Mucosa of descending colon (tissue), 3 donors: ENCODE measurements at regions not wholly inside any gene's neighbourhood (a gene's known extent, or its start where the extent isn't known, plus 50 kb on each side); places are given as distances from the start of the nearest gene placed in this dataset.

Experiments used
- ATAC-seq: fragments of 200-7000 bp; cut with Tn5 transposase; one replicate; pipeline ENCODE4 v1.9.1; 2020; ENCODE audit warnings: mild to moderate bottlenecking, moderate library complexity
- DNase-seq, 3 donors: peaks; one replicate each; pipeline ENCODE4 v3.0.0-alpha.2; 2020
- H3K36me3 ChIP-seq: fragments of 200-600 bp; one replicate; pipeline ENCODE4 v1.8.0; 2021; ENCODE audit warnings: low read depth, mild to moderate bottlenecking
- H3K4me1 ChIP-seq: fragments of 200-600 bp; one replicate; pipeline ENCODE4 v1.8.0; 2021; ENCODE audit warnings: low read depth, mild to moderate bottlenecking
- H3K4me3 ChIP-seq: fragments of 200-600 bp; one replicate; pipeline ENCODE4 v1.8.0; 2021; ENCODE audit warnings: mild to moderate bottlenecking
- H3K9me3 ChIP-seq: fragments of 200-600 bp; one replicate; pipeline ENCODE4 v1.8.0; 2021; ENCODE audit warnings: mild to moderate bottlenecking
- intact Hi-C, 2 donors: fragments of 100-400 bp; cut with DNase I in 1 of 2; cut with micrococcal nuclease in 1 of 2; formaldehyde crosslinking; loops; one replicate each; pipeline versions ENCODE4 v1.11.0 to v1.11.1; 2022; cut with DNase I, micrococcal nuclease
- TF ChIP-seq, protein P1 (sequence below): fragments of 200-600 bp; IDR thresholded peaks from one replicate; pipeline ENCODE4 v1.8.0; 2022; ENCODE audit warnings: antibody characterized with exemption, mild to moderate bottlenecking
- donor health status: DM: no; HTN: no; CAD: no; lungs with moderate emphysema.
- donor health status: DM: no; HTN: no; CAD: no.
- donor health status: DM: no; HTN: yes; CAD: no.

- TF ChIP-seq, protein P1, sequence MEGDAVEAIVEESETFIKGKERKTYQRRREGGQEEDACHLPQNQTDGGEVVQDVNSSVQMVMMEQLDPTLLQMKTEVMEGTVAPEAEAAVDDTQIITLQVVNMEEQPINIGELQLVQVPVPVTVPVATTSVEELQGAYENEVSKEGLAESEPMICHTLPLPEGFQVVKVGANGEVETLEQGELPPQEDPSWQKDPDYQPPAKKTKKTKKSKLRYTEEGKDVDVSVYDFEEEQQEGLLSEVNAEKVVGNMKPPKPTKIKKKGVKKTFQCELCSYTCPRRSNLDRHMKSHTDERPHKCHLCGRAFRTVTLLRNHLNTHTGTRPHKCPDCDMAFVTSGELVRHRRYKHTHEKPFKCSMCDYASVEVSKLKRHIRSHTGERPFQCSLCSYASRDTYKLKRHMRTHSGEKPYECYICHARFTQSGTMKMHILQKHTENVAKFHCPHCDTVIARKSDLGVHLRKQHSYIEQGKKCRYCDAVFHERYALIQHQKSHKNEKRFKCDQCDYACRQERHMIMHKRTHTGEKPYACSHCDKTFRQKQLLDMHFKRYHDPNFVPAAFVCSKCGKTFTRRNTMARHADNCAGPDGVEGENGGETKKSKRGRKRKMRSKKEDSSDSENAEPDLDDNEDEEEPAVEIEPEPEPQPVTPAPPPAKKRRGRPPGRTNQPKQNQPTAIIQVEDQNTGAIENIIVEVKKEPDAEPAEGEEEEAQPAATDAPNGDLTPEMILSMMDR, result no peak
- intact Hi-C loops, result no loop called here
- H3K4me3 ChIP-seq, result no peak overlapping the region
- no peaks in the 10 kb centered on the region for H3K9me3 ChIP-seq
- DNase-seq, result no peak
- H3K4me1 ChIP-seq, result no peaks in the 10 kb centered on the region
- no peak for ATAC-seq
- no peaks in the 10 kb centered on the region for H3K36me3 ChIP-seq
Measured at GRCh38 chr4:185924458-185925044, 112.6 kb upstream of the SORBS2 start.

- H3K4me1 ChIP-seq, result no peaks in the 10 kb centered on the region
- intact Hi-C loops, result no loop called here
- TF ChIP-seq, protein P1, result no peak
- H3K9me3 ChIP-seq, result no peaks in the 10 kb centered on the region
- no peak overlapping the region for H3K4me3 ChIP-seq
- DNase-seq, result no peak
- no peak for ATAC-seq
- H3K36me3 ChIP-seq, result no peaks in the 10 kb centered on the region
Measured at GRCh38 chr4:185925910-185926360, 113.9 kb upstream of the SORBS2 start.

- H3K9me3 ChIP-seq, result no peaks in the 10 kb centered on the region
- H3K4me3 ChIP-seq, result no peak overlapping the region
- TF ChIP-seq, protein P1, result no peak
- no peak for ATAC-seq
- H3K36me3 ChIP-seq, result no peaks in the 10 kb centered on the region
- no peak for DNase-seq
- intact Hi-C loops, result no loop called here
- no peaks in the 10 kb centered on the region for H3K4me1 ChIP-seq
Measured at GRCh38 chr4:185931375-185931774, 119.4 kb upstream of the SORBS2 start.

DNA sequence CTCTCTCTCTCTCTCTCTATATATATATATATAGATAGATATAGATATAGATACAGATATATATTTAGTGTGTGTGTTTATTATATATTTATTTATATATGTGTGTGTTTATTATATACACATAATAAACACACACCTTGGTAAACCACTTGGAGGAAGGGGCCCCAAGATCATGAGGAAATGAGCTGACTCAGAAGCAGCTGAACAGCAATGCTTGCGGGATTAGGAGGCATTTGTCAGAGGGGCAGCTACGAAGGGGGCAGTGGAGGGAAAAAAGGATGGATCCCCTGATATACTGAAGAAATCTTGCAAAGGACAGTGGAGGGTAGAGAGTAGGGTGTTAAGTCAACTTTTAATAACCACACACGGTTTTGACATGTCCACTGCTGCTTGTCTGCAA, 120.0 kb upstream of the SORBS2 start:
- TF ChIP-seq, protein P1, result no peak
- ATAC-seq (no peak), DNase-seq (no peak)
- intact Hi-C loops, result no loop called here
- Histone ChIP-seq H3K36me3 (no peaks in the 10 kb centered on the region), H3K9me3 (no peaks in the 10 kb centered on the region), H3K4me3 (no peak overlapping the region), H3K4me1 (no peaks in the 10 kb centered on the region)

GRCh38 chr4:185932491-185932890, 120.5 kb upstream of the SORBS2 start:
- no peak for DNase-seq
- ATAC-seq, result no peak
- TF ChIP-seq, protein P1, result no peak
- intact Hi-C loops, result no loop called here
- H3K4me3 ChIP-seq, result no peak overlapping the region
- no peaks in the 10 kb centered on the region for H3K4me1 ChIP-seq
- no peaks in the 10 kb centered on the region for H3K36me3 ChIP-seq
- H3K9me3 ChIP-seq, result no peaks in the 10 kb centered on the region
